ENCODE measurements at regions not wholly inside any gene's neighbourhood (a gene's known extent, or its start where the extent isn't known, plus 50 kb on each side); places are given as distances from the start of the nearest gene placed in this dataset.

- H3K4me1 ChIP-seq (ENCODE audit: control insufficient read depth, extremely low read depth, insufficient read depth, low read length): peaks cover 2% of the 10 kb centered on the region
- no peaks in the 10 kb centered on the region for H3K36me3 ChIP-seq (ENCODE audit: control insufficient read depth, insufficient read depth, low read length)
- H2AFZ ChIP-seq (ENCODE audit: low read length): no peak overlapping the region
- H3K79me2 ChIP-seq (ENCODE audit: control insufficient read depth, insufficient read depth, low read length): no peaks in the 10 kb centered on the region
- H3K4me3 ChIP-seq (replicated peaks in 1 of 4; ENCODE audit: control extremely low read depth in 1 of 4, insufficient read depth in 1 of 4, low read depth in 3 of 4, low read length in 4 of 4): no peak overlapping the region
- H4K20me1 ChIP-seq (ENCODE audit: control insufficient read depth, extremely low read depth, insufficient read depth, low read length): no peaks in the 10 kb centered on the region
- H3K9ac ChIP-seq (ENCODE audit: insufficient read depth, low read length): no peak overlapping the region
- no peak for DNase-seq (ENCODE audit: low read depth in 2 of 2)
- H3K27me3 ChIP-seq (ENCODE audit: control insufficient read depth, insufficient read depth, low read length): no peaks in the 10 kb centered on the region
- no peak overlapping the region for H3K4me2 ChIP-seq (ENCODE audit: extremely low read depth, insufficient read depth, low read length)
- no peak for TF ChIP-seq CTCF (conservative IDR thresholded peaks at IDR 0.05 in 1 of 2, IDR thresholded peaks at IDR 0.05 in 1 of 2; ENCODE audit: low read depth in 1 of 2, low read length in 2 of 2)
- TF ChIP-seq EZH2 (IDR thresholded peaks at IDR 0.05; ENCODE audit: low read length, missing control alignments): no peak
- H3K27ac ChIP-seq (ENCODE audit: insufficient read depth, low read length): no peak overlapping the region
- H3K9me3 ChIP-seq (ENCODE audit: control insufficient read depth, insufficient read depth, low read depth, low read length): no peaks in the 10 kb centered on the region
Observed at GRCh38 chr3:135907422-135908165, 57.9 kb upstream of the PPP2R3A start.

GRCh38 chr3:135908225-135908624 lies 57.3 kb upstream of the PPP2R3A start:
- TF ChIP-seq CTCF (conservative IDR thresholded peaks at IDR 0.05 in 1 of 2, IDR thresholded peaks at IDR 0.05 in 1 of 2; ENCODE audit: low read depth in 1 of 2, low read length in 2 of 2): no peak
- no peaks in the 10 kb centered on the region for H3K9me3 ChIP-seq (ENCODE audit: control insufficient read depth, insufficient read depth, low read depth, low read length)
- no peak overlapping the region for H3K27ac ChIP-seq (ENCODE audit: insufficient read depth, low read length)
- H3K36me3 ChIP-seq (ENCODE audit: control insufficient read depth, insufficient read depth, low read length): no peaks in the 10 kb centered on the region
- H3K79me2 ChIP-seq (ENCODE audit: control insufficient read depth, insufficient read depth, low read length): no peaks in the 10 kb centered on the region
- H3K27me3 ChIP-seq (ENCODE audit: control insufficient read depth, insufficient read depth, low read length): no peaks in the 10 kb centered on the region
- DNase-seq (ENCODE audit: low read depth in 2 of 2): peak in 1 of 2 donors; percentile 35
- peaks cover 2% of the 10 kb centered on the region for H3K4me1 ChIP-seq (ENCODE audit: control insufficient read depth, extremely low read depth, insufficient read depth, low read length)
- no peak overlapping the region for H3K4me2 ChIP-seq (ENCODE audit: extremely low read depth, insufficient read depth, low read length)
- no peak overlapping the region for H3K9ac ChIP-seq (ENCODE audit: insufficient read depth, low read length)
- H4K20me1 ChIP-seq (ENCODE audit: control insufficient read depth, extremely low read depth, insufficient read depth, low read length): no peaks in the 10 kb centered on the region
- H2AFZ ChIP-seq (ENCODE audit: low read length): no peak overlapping the region
- H3K4me3 ChIP-seq (replicated peaks in 1 of 4; ENCODE audit: control extremely low read depth in 1 of 4, insufficient read depth in 1 of 4, low read depth in 3 of 4, low read length in 4 of 4): no peak overlapping the region

DNA sequence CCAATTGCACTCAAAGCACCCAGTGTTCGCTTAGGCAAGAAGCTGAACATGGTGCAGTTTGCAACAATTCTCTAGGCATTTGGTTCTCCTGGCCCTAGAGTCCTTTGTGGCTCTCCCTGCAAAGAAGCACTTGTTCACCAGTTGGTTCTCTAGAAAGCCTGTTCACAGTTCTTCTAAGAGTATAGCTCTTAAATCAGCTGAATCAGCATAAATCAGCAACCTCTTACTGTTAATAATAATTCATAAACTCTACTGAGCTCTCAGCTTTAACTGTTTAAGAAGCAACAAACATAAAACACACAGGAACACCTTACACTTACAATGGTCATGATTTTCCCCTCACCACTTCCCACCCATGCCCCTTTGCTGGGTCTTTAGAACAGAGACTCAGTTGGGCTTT lies 56.8 kb upstream of the PPP2R3A start:
- TF ChIP-seq EZH2 (IDR thresholded peaks at IDR 0.05; ENCODE audit: low read length, missing control alignments) (no peak), CTCF (conservative IDR thresholded peaks at IDR 0.05 in 1 of 2, IDR thresholded peaks at IDR 0.05 in 1 of 2; ENCODE audit: low read depth in 1 of 2, low read length in 2 of 2) (no peak)
- Histone ChIP-seq H3K27me3 (ENCODE audit: control insufficient read depth, insufficient read depth, low read length) (no peaks in the 10 kb centered on the region), H3K79me2 (ENCODE audit: control insufficient read depth, insufficient read depth, low read length) (no peaks in the 10 kb centered on the region), H3K4me1 (ENCODE audit: control insufficient read depth, extremely low read depth, insufficient read depth, low read length) (peaks cover 2% of the 10 kb centered on the region), H3K9ac (ENCODE audit: insufficient read depth, low read length) (no peak overlapping the region), H3K9me3 (ENCODE audit: control insufficient read depth, insufficient read depth, low read depth, low read length) (no peaks in the 10 kb centered on the region), H3K36me3 (ENCODE audit: control insufficient read depth, insufficient read depth, low read length) (no peaks in the 10 kb centered on the region), H4K20me1 (ENCODE audit: control insufficient read depth, extremely low read depth, insufficient read depth, low read length) (no peaks in the 10 kb centered on the region), H3K4me2 (ENCODE audit: extremely low read depth, insufficient read depth, low read length) (no peak overlapping the region), H3K4me3 (replicated peaks in 1 of 4; ENCODE audit: control extremely low read depth in 1 of 4, insufficient read depth in 1 of 4, low read depth in 3 of 4, low read length in 4 of 4) (no peak overlapping the region), H2AFZ (ENCODE audit: low read length) (no peak overlapping the region), H3K27ac (ENCODE audit: insufficient read depth, low read length) (no peak overlapping the region)
- DNase-seq (ENCODE audit: low read depth in 2 of 2): no peak
